HepG2 (cell line): ENCODE measurements at regions not wholly inside any gene's neighbourhood (a gene's known extent, or its start where the extent isn't known, plus 50 kb on each side); places are given as distances from the start of the nearest gene placed in this dataset.

ENCODE experiments used
- ATAC-seq: fragments of 200-7000 bp; cut with Tn5 transposase; 3 replicates; pipeline ENCODE4 v1.9.1; 2020; ENCODE audit warnings: mild to moderate bottlenecking, moderate library complexity
- BruUV-seq: library from RNA; stranded (reverse); fragments of 400-500 nt; replicated peaks from 2 replicates; lab custom pipeline; 2021; lab: Mats Ljungman, UMichigan
- CTCF ChIA-PET: fragments of 300-600 bp; formaldehyde crosslinking; extraction: SDS; loops from one replicate; lab custom pipeline; 2021; ENCODE audit warnings: low total read pairs, inconsistent platforms, low intra/inter-chr PET ratio; lab: Yijun Ruan, JAX
- POLR2A ChIA-PET: fragments of 350-600 bp; sonication (Branson Sonifier 250); formaldehyde crosslinking; loops from one replicate; lab custom pipeline; 2020; ENCODE audit warnings: antibody characterized with exemption, inconsistent platforms; lab: Yijun Ruan, JAX
- DNase-seq: peaks from one replicate; pipeline ENCODE4 v3.0.0-alpha.2; 2015; ENCODE audit warnings: low spot score
- FAIRE-seq: peaks from 3 replicates; lab custom pipeline; 2011; peaks lifted over from hg19 to GRCh38; lab: Jason Lieb, UNC
- H2AFZ ChIP-seq: one replicate; pipeline ENCODE4 v1.6.1; 2011; ENCODE audit warnings: low read length, inconsistent platforms
- H3K27ac ChIP-seq: fragments of 300-600 bp; 3 replicates; pipeline ENCODE4 v1.8.0; 2011; ENCODE audit warnings: mixed run types, mild to moderate bottlenecking, mixed read lengths, low read length, inconsistent platforms; ENCODE audit not compliant: insufficient read depth; ENCODE audit errors: extremely low read length
- H3K27me3 ChIP-seq, 2 experiments: fragments of 200-600 bp in 1 of 2; 2 replicates in 1 of 2; 3 replicates in 1 of 2; pipeline versions ENCODE4 v1.6.0 to v1.8.0; 2011; ENCODE audit warnings: low read length in 2 of 2, mild to moderate bottlenecking in 2 of 2, moderate library complexity in 2 of 2, inconsistent platforms in 1 of 2; ENCODE audit not compliant: insufficient read depth in 2 of 2, control insufficient read depth in 1 of 2
- H3K36me3 ChIP-seq, 2 experiments: fragments of 200-600 bp in 1 of 2; replicated peaks in 1 of 2; 2 replicates in 1 of 2; 3 replicates in 1 of 2; pipeline versions ENCODE4 v1.5.1 to v1.8.0; 2011; ENCODE audit warnings: low read length in 2 of 2, inconsistent platforms in 1 of 2; ENCODE audit not compliant: insufficient read depth in 2 of 2, control insufficient read depth in 1 of 2
- H3K4me1 ChIP-seq: 2 replicates; pipeline ENCODE4 v1.5.1; 2012; ENCODE audit warnings: low read length, inconsistent platforms; ENCODE audit not compliant: insufficient read depth
- H3K4me2 ChIP-seq: 2 replicates; pipeline ENCODE4 v1.6.0; 2011; ENCODE audit warnings: low read depth, low read length, inconsistent platforms
- H3K4me3 ChIP-seq, 3 experiments: fragments of 200-600 bp in 1 of 3; sonication (generic), shearing (Covaris generic) in 1 of 3; replicated peaks in 1 of 3; 2 replicates each; pipeline ENCODE4 v1.5.1; 2011 to 2016; ENCODE audit warnings: low read length in 3 of 3, inconsistent platforms in 2 of 3, low read depth in 2 of 3, mild to moderate bottlenecking in 2 of 3, control low read depth in 1 of 3, mixed read lengths in 1 of 3; ENCODE audit not compliant: insufficient read depth in 1 of 3
- H3K79me2 ChIP-seq: one replicate; pipeline ENCODE4 v1.6.1; 2011; ENCODE audit warnings: low read length, inconsistent platforms; ENCODE audit not compliant: insufficient read depth
- H3K9ac ChIP-seq: 2 replicates; pipeline ENCODE4 v1.6.0; 2011; ENCODE audit warnings: mild to moderate bottlenecking, low read depth, low read length, inconsistent platforms; ENCODE audit not compliant: insufficient read depth
- H3K9me3 ChIP-seq: 2 replicates; pipeline ENCODE4 v1.5.1; 2012; ENCODE audit warnings: mild to moderate bottlenecking, low read length
- H4K20me1 ChIP-seq: 2 replicates; pipeline ENCODE4 v1.6.0; 2011; ENCODE audit warnings: inconsistent platforms, mild to moderate bottlenecking, low read length, moderate library complexity; ENCODE audit not compliant: insufficient read depth
- CBX2 ChIP-seq, 2 experiments: fragments of 200-600 bp in 1 of 2; sonication (generic); formaldehyde crosslinking in 1 of 2; IDR thresholded peaks; 2 replicates each; pipeline versions ENCODE4 v1.7.0 to v1.8.1; 2018 to 2022; ENCODE audit warnings: low read depth in 2 of 2, low read length in 1 of 2, mild to moderate bottlenecking in 1 of 2, missing genetic modification reagents in 1 of 2
- CC2D1A ChIP-seq: sonication (generic); formaldehyde crosslinking; IDR thresholded peaks from 2 replicates; pipeline ENCODE4 v1.8.1; 2023; ENCODE audit warnings: mild to moderate bottlenecking, missing genetic modification reagents
- ELF1 ChIP-seq: sonication (generic); formaldehyde crosslinking; IDR thresholded peaks from 2 replicates; pipeline ENCODE4 v1.4.0; 2020; ENCODE audit warnings: missing genetic modification reagents
- FLYWCH1 ChIP-seq: sonication (generic); formaldehyde crosslinking; IDR thresholded peaks from 2 replicates; pipeline ENCODE4 v1.8.1; 2023; ENCODE audit warnings: mild to moderate bottlenecking, missing genetic modification reagents
- FOXJ3 ChIP-seq: sonication (generic); formaldehyde crosslinking; IDR thresholded peaks from 2 replicates; pipeline ENCODE4 v1.4.0; 2020; ENCODE audit warnings: missing genetic modification reagents, mild to moderate bottlenecking, borderline replicate concordance
- IKZF1 ChIP-seq: fragments of 450-650 bp; IDR thresholded peaks from 2 replicates; pipeline ENCODE4 v1.7.1; 2016
- PAWR ChIP-seq: sonication (generic); formaldehyde crosslinking; IDR thresholded peaks from 2 replicates; pipeline ENCODE4 v1.4.0; 2020; ENCODE audit warnings: missing genetic modification reagents, mild to moderate bottlenecking, borderline replicate concordance
- RFX3 ChIP-seq: IDR thresholded peaks from 2 replicates; pipeline ENCODE4 v1.6.1; 2016; ENCODE audit warnings: missing biosample characterization, missing genetic modification reagents
- SMYD3 ChIP-seq: sonication (generic); formaldehyde crosslinking; IDR thresholded peaks from 2 replicates; pipeline ENCODE4 v1.8.1; 2023; ENCODE audit warnings: mild to moderate bottlenecking, missing genetic modification reagents
- WIZ ChIP-seq: sonication (generic); formaldehyde crosslinking; IDR thresholded peaks from 2 replicates; pipeline ENCODE4 v1.5.1; 2020; ENCODE audit warnings: mild to moderate bottlenecking, missing genetic modification reagents
- ZBTB38 ChIP-seq: sonication (generic); formaldehyde crosslinking; IDR thresholded peaks from 2 replicates; pipeline ENCODE4 v1.5.1; 2020; ENCODE audit warnings: mild to moderate bottlenecking, missing genetic modification reagents
- ZFP41 ChIP-seq: sonication (generic); formaldehyde crosslinking; IDR thresholded peaks from 2 replicates; pipeline ENCODE4 v1.4.0; 2020; ENCODE audit warnings: mild to moderate bottlenecking, missing genetic modification reagents, borderline replicate concordance
- ZKSCAN1 ChIP-seq: fragments of 150-350 bp; IDR thresholded peaks from 2 replicates; pipeline ENCODE4 v1.6.1; 2014; ENCODE audit warnings: low read length
- ZNF136 ChIP-seq: sonication (generic); formaldehyde crosslinking; IDR thresholded peaks from 2 replicates; pipeline ENCODE4 v1.8.1; 2022; ENCODE audit warnings: low read depth, mild to moderate bottlenecking, moderate library complexity, missing genetic modification reagents
- ZNF644 ChIP-seq: IDR thresholded peaks from 2 replicates; pipeline ENCODE4 v1.6.1; 2016; ENCODE audit warnings: low read depth
- ZNF761 ChIP-seq: sonication (generic); formaldehyde crosslinking; conservative IDR thresholded peaks from 2 replicates; pipeline ENCODE4 v1.4.0; 2020; ENCODE audit warnings: mild to moderate bottlenecking, missing genetic modification reagents
- ZNF891 ChIP-seq: sonication (generic); formaldehyde crosslinking; IDR thresholded peaks from 2 replicates; pipeline ENCODE4 v1.5.0; 2020; ENCODE audit warnings: mild to moderate bottlenecking, missing genetic modification reagents
- ZSCAN31 ChIP-seq: sonication (generic); formaldehyde crosslinking; IDR thresholded peaks from 2 replicates; pipeline ENCODE4 v1.5.0; 2020; ENCODE audit warnings: low read depth, mild to moderate bottlenecking, missing genetic modification reagents
- WGBS: methylation state at CpG from one replicate; pipeline ENCODE4 v1.1.6; 2017; ENCODE audit warnings: low lambda C conversion rate; 5-methylcytosine and 5-hydroxymethylcytosine counted together
- in situ Hi-C: cut with HindIII; loops from 2 replicates; pipeline ENCODE4 v1.10.0; 2017; ENCODE audit warnings: low pct_unique_long_range_greater_than_20kb; ENCODE audit not compliant: extremely low pct_ligation_motif_present
- intact Hi-C: fragments of 100-400 bp; cut with micrococcal nuclease; formaldehyde crosslinking; loops from one replicate; pipeline ENCODE4 v1.10.0; 2022; ENCODE audit not compliant: unreplicated experiment
- TF ChIP-seq, protein P1 (sequence below), 2 experiments: sonication (generic) in 1 of 2; formaldehyde crosslinking in 1 of 2; IDR thresholded peaks; 2 replicates each; pipeline versions ENCODE4 v1.5.1 to v1.6.1; 2011 to 2020; ENCODE audit warnings: borderline replicate concordance in 1 of 2, low read depth in 1 of 2, low read length in 1 of 2, mild to moderate bottlenecking in 1 of 2, missing genetic modification reagents in 1 of 2, moderate library complexity in 1 of 2
- TF ChIP-seq, protein P2 (sequence below): sonication (generic); formaldehyde crosslinking; IDR thresholded peaks from 2 replicates; pipeline ENCODE4 v1.5.0; 2020; ENCODE audit warnings: missing genetic modification reagents
- TF ChIP-seq, protein P3 (sequence below): sonication (generic); formaldehyde crosslinking; IDR thresholded peaks from 2 replicates; pipeline ENCODE4 v1.4.0; 2020; ENCODE audit warnings: missing genetic modification reagents

DNA sequence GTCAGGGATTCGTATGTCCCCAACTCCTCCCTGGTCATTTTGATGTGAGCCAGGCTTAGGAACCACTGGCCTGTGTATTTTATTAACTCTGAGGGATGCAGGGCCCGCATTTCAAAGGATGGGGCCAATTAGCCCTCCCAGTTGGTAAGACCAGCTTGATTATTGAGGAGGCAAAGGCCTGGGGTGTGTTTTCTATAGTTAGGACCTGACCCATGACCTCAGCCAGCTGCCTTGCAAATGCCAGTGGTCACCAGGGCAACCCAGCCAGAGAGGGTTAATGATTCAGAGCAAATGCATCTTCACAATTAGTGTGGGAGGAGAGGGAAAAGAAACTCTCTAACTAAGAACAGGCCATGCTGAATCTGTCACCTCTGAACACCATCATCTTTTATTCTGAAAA, 835.4 kb downstream of the MAFB start (continued):
- TF ChIP-seq, protein P1, sequence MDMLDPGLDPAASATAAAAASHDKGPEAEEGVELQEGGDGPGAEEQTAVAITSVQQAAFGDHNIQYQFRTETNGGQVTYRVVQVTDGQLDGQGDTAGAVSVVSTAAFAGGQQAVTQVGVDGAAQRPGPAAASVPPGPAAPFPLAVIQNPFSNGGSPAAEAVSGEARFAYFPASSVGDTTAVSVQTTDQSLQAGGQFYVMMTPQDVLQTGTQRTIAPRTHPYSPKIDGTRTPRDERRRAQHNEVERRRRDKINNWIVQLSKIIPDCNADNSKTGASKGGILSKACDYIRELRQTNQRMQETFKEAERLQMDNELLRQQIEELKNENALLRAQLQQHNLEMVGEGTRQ (IDR thresholded peaks at IDR 0.05; ENCODE audit: low read depth, low read length) = no peak
- TF ChIP-seq, protein P1 (CRISPR knock-in tag; IDR thresholded peaks at IDR 0.05; ENCODE audit: borderline replicate concordance) = no peak
- TF ChIP-seq ZSCAN31 = no peak

DNA sequence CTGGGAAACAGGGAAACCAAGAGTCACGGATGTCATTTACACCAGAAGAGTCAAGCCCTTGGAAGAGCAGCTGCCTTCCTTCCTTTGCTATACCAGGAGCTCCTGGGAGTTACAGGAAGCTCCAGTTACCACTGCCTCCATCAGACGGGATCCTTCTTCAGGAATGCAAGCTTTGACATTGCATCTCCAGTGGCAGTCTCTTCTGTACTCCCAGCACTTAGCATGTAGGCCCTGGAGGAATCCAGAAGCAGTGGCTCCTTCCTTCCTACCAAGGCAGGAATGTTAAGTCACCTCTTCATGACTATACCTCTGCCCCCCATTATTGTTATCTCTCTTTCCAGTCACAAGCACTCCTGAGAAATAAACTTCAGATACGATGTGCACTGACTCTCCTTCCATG, 836.0 kb downstream of the MAFB start:
- no peak overlapping the region for H3K4me2 ChIP-seq
- no peaks in the 10 kb centered on the region for H4K20me1 ChIP-seq
- intact Hi-C loops = no loop called here
- peaks cover 97% of the 10 kb centered on the region for H3K9me3 ChIP-seq
- WGBS = 3% methylated on average over 3 of the region's 3 CpGs
- no peaks in the 10 kb centered on the region for H3K36me3 ChIP-seq
- ChIA-PET POLR2A (no interaction called here), CTCF (no interaction called here)
- H3K9ac ChIP-seq = no peak overlapping the region
- no peak overlapping the region for H3K27ac ChIP-seq
- no peak for TF ChIP-seq SMYD3 (CRISPR knock-in tag)
- TF ChIP-seq FLYWCH1 (CRISPR knock-in tag) = no peak
- TF ChIP-seq, protein P2, sequence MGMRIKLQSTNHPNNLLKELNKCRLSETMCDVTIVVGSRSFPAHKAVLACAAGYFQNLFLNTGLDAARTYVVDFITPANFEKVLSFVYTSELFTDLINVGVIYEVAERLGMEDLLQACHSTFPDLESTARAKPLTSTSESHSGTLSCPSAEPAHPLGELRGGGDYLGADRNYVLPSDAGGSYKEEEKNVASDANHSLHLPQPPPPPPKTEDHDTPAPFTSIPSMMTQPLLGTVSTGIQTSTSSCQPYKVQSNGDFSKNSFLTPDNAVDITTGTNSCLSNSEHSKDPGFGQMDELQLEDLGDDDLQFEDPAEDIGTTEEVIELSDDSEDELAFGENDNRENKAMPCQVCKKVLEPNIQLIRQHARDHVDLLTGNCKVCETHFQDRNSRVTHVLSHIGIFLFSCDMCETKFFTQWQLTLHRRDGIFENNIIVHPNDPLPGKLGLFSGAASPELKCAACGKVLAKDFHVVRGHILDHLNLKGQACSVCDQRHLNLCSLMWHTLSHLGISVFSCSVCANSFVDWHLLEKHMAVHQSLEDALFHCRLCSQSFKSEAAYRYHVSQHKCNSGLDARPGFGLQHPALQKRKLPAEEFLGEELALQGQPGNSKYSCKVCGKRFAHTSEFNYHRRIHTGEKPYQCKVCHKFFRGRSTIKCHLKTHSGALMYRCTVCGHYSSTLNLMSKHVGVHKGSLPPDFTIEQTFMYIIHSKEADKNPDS = no peak
- TF ChIP-seq, protein P3, sequence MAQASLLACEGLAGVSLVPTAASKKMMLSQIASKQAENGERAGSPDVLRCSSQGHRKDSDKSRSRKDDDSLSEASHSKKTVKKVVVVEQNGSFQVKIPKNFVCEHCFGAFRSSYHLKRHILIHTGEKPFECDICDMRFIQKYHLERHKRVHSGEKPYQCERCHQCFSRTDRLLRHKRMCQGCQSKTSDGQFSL (CRISPR knock-in tag) = no peak
- TF ChIP-seq ZFP41 (CRISPR knock-in tag) = no peak
- TF ChIP-seq WIZ (CRISPR knock-in tag) = no peak
- TF ChIP-seq CBX2 (IDR thresholded peaks at IDR 0.05; ENCODE audit: low read depth, low read length) = no peak
- no peak for TF ChIP-seq CBX2 (CRISPR knock-in tag; IDR thresholded peaks at IDR 0.05; ENCODE audit: low read depth)
- no peak for TF ChIP-seq CC2D1A (CRISPR knock-in tag)
- TF ChIP-seq ZNF761 = no peak
- TF ChIP-seq IKZF1 = no peak
- TF ChIP-seq ZNF136 (CRISPR knock-in tag) = no peak
- TF ChIP-seq ELF1 (CRISPR knock-in tag) = no peak
- no peak for TF ChIP-seq FOXJ3 (CRISPR knock-in tag)
- no peak for TF ChIP-seq ZNF644 (CRISPR knock-in tag)
- TF ChIP-seq ZBTB38 = no peak
- no peak for TF ChIP-seq RFX3 (CRISPR knock-in tag)
- TF ChIP-seq PAWR (CRISPR knock-in tag) = no peak
- no peak for TF ChIP-seq ZKSCAN1
- TF ChIP-seq ZNF891 (CRISPR knock-in tag) = no peak
- no peak for FAIRE-seq
- H3K4me1 ChIP-seq = no peaks in the 10 kb centered on the region
- H3K27me3 ChIP-seq = no peaks in the 10 kb centered on the region
- in situ Hi-C loops = no loop called here
- no peak for ATAC-seq
- BruUV-seq = no TSS peak
- H3K4me3 ChIP-seq = no peak overlapping the region
- H3K79me2 ChIP-seq = no peaks in the 10 kb centered on the region
- no peak for DNase-seq
- no peak overlapping the region for H2AFZ ChIP-seq
